Myocyte (in vitro differentiated cells): ENCODE measurements at regions not wholly inside any gene's neighbourhood (a gene's known extent, or its start where the extent isn't known, plus 50 kb on each side); places are given as distances from the start of the nearest gene placed in this dataset.
A peak's percentile ranks its signal among the peaks of the same experiment; 100 is the strongest.
"Not testable (repeated sequence)": the region's sequence is repeated elsewhere in the genome, so short reads cannot be mapped to it uniquely, and the experiment has no call there.

Experiments
- DNase-seq: peaks from one replicate; pipeline ENCODE4 v3.0.0-alpha.2; 2012; ENCODE audit warnings: low read depth

- DNase-seq = no peak
These were observed 127.0 kb downstream of the COX18 start for GRCh38 chr4:72942565-72942964.

- DNase-seq = no peak
These were observed 131.0 kb downstream of the COX18 start for GRCh38 chr4:72938516-72938915.

DNA sequence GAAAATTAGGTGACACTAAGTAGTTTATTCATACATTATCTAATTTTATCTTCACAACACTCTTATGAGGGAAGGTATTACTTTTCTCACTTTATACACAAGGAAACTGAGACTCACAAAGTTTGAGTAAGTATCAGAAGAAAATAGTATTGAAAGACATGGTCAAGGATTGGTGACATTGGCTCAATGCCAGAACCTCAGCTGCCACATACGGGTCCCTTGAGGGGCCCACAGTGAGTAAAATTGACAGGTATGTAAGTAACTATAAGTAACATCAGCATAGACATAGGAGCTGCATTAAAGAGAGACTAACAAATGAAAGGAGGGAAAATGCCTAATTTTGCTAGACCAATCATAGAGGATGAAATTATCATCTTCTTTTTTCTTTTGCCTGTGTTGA is 134.1 kb downstream of the COX18 start:
- no peak for DNase-seq

DNA sequence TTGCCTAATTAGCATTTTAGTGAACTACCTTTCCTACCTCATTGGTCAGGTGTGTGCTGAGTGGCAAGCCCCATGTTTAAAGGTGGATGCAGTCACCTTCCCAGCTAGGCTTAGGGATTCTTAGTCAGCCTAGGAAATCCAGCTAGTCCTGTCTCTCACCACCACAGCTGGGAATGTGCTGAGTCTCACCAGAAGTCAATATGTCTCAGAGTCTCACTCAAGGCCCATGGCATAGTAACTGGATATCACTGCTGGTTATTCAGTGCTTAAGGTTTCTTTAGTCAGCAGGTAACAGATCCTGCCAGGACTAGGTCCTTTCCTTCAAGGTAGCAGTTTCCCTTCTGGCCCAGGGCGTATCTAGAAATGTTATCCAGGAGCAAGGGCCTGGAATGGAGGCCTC is 136.5 kb downstream of the COX18 start:
- peak; percentile 9 for DNase-seq

GRCh38 chr4:72931346-72931745 is 138.2 kb downstream of the COX18 start:
- no peak for DNase-seq

DNA sequence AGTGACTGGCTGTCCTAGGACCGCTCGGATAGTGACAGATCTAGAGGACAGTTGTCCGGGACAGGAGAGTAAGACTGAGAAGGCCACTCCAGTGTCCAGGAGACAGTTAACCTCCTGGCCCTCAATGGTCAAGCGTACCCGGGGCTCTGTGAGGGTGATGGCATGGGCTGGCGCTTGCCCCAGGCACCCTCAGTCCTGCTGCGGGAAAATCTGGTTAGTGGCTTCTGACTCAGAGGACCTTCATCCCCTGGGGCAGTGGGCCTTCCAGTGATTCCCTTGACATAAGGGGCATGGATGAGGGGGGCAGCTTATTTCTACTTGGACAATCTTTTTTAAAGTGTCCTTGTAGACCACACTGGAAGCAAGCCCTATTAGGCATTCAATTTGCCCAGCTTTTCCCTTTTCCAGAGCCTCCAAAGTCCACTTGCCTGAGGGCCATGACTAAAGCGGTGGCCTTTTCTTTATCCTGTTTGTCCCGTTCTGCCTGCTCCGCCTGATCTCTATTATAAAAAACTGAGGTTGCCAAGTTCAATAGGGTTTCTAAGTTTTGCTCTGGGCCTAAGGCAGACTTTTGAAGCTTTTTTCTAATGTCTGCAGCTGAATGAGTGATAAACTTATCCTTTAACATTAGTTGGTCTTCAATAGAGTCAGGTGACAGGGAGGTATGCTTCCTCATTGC is 139.8 kb downstream of the COX18 start:
- DNase-seq = not testable (repeated sequence)

GRCh38 chr4:72924814-72925213 is 144.7 kb downstream of the COX18 start:
- no peak for DNase-seq

- no peak for DNase-seq
These were observed 149.6 kb downstream of the COX18 start for GRCh38 chr4:72919937-72920336.

- no peak for DNase-seq
These were observed 150.1 kb downstream of the COX18 start for GRCh38 chr4:72919464-72919863.

DNA sequence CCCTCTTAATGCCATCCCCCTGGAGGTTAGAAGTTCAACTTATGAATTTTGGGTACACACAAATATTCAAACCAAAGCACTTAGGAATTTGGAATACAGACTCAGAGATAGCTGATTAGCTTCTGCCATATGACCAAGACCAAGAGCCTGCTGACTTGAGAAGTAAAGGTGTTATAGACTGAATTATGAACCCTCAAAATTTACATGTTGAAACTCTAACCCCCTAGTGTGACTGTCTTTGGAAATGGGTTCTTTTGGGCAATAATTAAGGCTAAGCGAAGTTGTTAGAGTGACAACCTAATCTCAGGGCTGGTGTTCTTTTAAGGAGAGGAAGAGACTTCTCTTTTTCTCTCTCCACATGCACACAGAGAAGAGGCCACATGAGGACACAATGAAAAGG is 151.2 kb downstream of the COX18 start:
- DNase-seq = no peak

- no peak for DNase-seq
These were observed 158.2 kb downstream of the COX18 start for GRCh38 chr4:72911316-72911715.

- peak; percentile 6 for DNase-seq
These were observed 160.1 kb downstream of the COX18 start for GRCh38 chr4:72909461-72909860.

DNA sequence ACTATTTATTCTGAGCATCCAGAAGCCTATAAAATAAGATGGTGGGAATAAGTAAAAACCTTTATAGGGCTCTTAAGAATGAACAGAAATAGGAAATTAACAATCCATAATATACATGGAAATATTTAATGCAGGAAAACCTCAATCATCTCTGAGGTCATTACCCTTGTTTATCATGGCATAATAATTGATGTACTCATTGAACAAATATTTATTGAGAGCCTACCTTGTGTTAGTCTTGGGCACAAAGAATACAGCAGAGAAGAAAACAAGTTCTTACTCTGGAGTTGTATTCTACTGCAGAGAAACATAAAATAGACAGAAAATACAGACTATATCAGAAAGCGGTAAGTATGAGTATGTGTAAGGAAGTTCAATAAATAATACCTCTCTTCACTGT is 167.2 kb downstream of the COX18 start:
- no peak for DNase-seq

GRCh38 chr4:72901553-72901952 is 168.0 kb downstream of the COX18 start:
- DNase-seq = no peak

DNA sequence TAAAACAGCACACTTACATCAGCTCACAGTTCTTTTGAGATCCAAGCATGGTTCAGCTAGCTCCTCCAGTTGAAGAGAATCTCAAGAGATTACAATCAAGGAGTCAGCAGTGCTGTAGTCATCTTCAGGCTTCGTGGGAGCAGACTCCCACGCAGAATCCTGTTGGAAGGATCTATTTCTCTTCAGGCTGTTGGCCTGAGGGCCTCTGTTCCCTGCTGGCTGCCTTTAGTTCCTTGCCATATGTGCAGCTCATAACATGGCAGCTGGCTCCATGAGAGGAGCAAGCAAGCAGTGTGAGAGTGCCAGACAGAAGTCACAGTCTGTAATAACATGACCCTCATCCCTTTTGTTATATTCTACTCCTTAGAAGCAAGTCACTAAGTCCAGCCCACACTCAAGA is 168.6 kb downstream of the COX18 start:
- no peak for DNase-seq

GRCh38 chr4:72899621-72900020 is 169.9 kb downstream of the COX18 start:
- no peak for DNase-seq

DNA sequence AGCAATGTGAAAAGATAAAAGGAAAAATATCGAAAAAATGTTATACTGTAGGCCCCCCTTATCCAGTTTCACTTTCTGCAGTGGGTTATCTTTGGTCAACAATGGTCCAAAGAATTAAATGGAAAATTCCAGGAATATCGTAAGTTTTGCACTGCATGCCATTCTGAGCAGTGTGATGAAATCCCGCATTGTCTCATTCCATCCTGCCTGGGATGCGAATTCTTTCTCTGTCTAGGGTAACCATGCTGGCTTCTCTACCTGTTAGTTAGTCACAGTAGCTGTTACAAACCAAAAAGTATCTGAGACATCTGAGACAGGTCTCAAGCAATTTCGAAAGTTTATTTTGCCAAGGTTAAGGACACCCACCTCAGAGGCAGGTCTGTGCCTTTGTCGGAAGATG is 170.3 kb downstream of the COX18 start:
- DNase-seq = no peak

- DNase-seq = peak; percentile 61
These were observed 173.0 kb downstream of the COX18 start for GRCh38 chr4:72896515-72896914.

DNA sequence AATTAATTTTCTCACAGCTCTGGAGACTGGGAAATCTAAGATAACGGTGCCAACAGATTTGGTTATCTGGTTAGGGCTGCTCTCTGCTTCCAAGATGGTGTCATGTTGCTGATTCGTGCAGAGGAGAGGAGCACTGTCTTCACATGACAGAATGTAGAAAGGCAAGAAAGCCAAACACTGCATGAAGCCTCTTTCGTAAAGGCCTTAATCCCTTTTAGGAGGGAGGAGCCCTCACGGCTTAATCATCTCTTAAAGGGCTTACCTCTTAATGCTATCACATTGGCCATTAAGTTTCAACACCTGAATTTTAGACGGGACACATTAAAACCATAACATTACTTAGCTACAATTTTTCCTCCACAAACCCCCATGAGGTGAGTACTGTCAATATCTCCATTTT is 174.1 kb downstream of the COX18 start:
- peak; percentile 11 for DNase-seq

DNA sequence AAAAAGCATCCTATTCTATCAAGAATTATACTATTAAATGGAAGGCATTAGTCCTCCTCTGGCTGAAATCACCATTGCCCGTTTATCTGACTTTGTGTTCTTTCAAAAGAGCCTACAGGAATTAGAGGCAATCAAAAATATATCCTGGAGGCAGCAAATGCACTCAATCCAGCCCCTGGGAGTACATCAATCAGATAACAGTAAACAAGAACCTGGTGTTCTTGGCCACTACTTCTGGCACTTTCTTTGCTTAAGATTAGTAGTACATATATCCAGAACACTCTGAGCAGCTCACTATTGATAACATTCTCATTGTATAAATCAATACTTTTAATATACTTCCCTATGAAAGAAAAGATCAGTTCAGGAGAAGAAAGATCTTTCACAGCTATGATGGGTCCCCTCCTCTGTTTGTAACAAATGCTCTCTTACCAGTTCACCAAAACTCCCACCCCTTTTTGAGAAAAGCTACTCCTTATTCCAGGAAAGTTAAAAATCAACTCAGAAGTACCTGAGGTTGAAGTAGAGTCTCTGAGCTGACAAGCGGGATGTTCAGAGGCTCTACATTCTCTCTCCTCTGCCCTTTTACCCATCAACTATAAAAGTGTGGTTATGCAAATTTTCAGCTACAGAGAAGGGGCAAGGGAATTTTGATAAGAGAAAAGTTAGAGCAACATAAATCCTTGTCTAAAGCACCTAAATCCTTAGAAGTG is 176.0 kb downstream of the COX18 start:
- DNase-seq = no peak

GRCh38 chr4:72888331-72888730 is 181.2 kb downstream of the COX18 start:
- DNase-seq = no peak

GRCh38 chr4:72887152-72887551 is 182.4 kb downstream of the COX18 start:
- DNase-seq = no peak

GRCh38 chr4:72886602-72887001 is 182.9 kb downstream of the COX18 start:
- DNase-seq = peak; percentile 8
